ACC112 (cell line): ENCODE measurements at regions not wholly inside any gene's neighbourhood (a gene's known extent, or its start where the extent isn't known, plus 50 kb on each side); places are given as distances from the start of the nearest gene placed in this dataset.

Source experiments
- H2AFZ ChIP-seq: fragments of 200-600 bp; sonication (generic); one replicate; pipeline ENCODE4 v1.6.0; 2017; ENCODE audit warnings: antibody characterized with exemption, low read length; ENCODE audit not compliant: unreplicated experiment
- H3K27ac ChIP-seq: fragments of 200-600 bp; sonication (generic); 2 replicates; pipeline ENCODE4 v1.5.1; 2014; ENCODE audit warnings: low read depth, mild to moderate bottlenecking, antibody characterized with exemption, low read length, moderate library complexity
- H3K27me3 ChIP-seq: fragments of 200-600 bp; sonication (generic); 2 replicates; pipeline ENCODE4 v1.6.1; 2014; ENCODE audit warnings: mild to moderate bottlenecking, antibody characterized with exemption, low read length, moderate library complexity, mixed read lengths; ENCODE audit not compliant: insufficient read depth
- H3K36me3 ChIP-seq: fragments of 200-600 bp; sonication (generic); 2 replicates; pipeline ENCODE4 v1.6.1; 2016; ENCODE audit warnings: mild to moderate bottlenecking, antibody characterized with exemption, low read length, moderate library complexity, mixed read lengths; ENCODE audit not compliant: insufficient read depth
- H3K4me1 ChIP-seq: fragments of 200-600 bp; sonication (generic); one replicate; pipeline ENCODE4 v1.6.1; 2016; ENCODE audit warnings: low read length, mixed read lengths; ENCODE audit not compliant: insufficient read depth, unreplicated experiment, control insufficient read depth
- H3K4me3 ChIP-seq: fragments of 200-600 bp; sonication (generic); 2 replicates; pipeline ENCODE4 v1.5.1; 2014; ENCODE audit warnings: mild to moderate bottlenecking, low read depth, low read length
- H3K79me2 ChIP-seq: fragments of 200-600 bp; sonication (generic); one replicate; pipeline ENCODE4 v1.6.0; 2016; ENCODE audit warnings: low read length; ENCODE audit not compliant: control insufficient read depth, unreplicated experiment, insufficient read depth

GRCh38 chr6:28741363-28741762 lies 182.4 kb downstream of the TRIM27 start:
- H2AFZ ChIP-seq, result no peak overlapping the region
- no peak overlapping the region for H3K4me3 ChIP-seq
- H3K4me1 ChIP-seq, result no peaks in the 10 kb centered on the region
- no peaks in the 10 kb centered on the region for H3K79me2 ChIP-seq
- no peaks in the 10 kb centered on the region for H3K36me3 ChIP-seq
- no peak overlapping the region for H3K27ac ChIP-seq
- H3K27me3 ChIP-seq, result peaks cover 54% of the 10 kb centered on the region

- H3K27me3 ChIP-seq, result peaks cover 45% of the 10 kb centered on the region
These were observed 181.0 kb downstream of the TRIM27 start for GRCh38 chr6:28742668-28743270.

GRCh38 chr6:28743271-28743789 lies 180.5 kb downstream of the TRIM27 start:
- no peaks in the 10 kb centered on the region for H3K79me2 ChIP-seq
- H3K4me1 ChIP-seq, result no peaks in the 10 kb centered on the region
- H3K27me3 ChIP-seq, result peaks cover 39% of the 10 kb centered on the region
- no peak overlapping the region for H2AFZ ChIP-seq
- peak overlapping the region; percentile 67 for H3K4me3 ChIP-seq
- H3K36me3 ChIP-seq, result no peaks in the 10 kb centered on the region
- H3K27ac ChIP-seq, result no peak overlapping the region

More at GRCh38 chr6:28742668-28743270, 181.0 kb downstream of the TRIM27 start:
- Histone ChIP-seq H3K36me3 (no peaks in the 10 kb centered on the region), H3K27ac (no peak overlapping the region), H3K4me1 (no peaks in the 10 kb centered on the region), H3K79me2 (no peaks in the 10 kb centered on the region), H2AFZ (no peak overlapping the region), H3K4me3 (peak overlapping the region; percentile 67)

GRCh38 chr6:28747083-28747630 lies 176.6 kb downstream of the TRIM27 start:
- peak overlapping the region; percentile 76 for H3K4me3 ChIP-seq
- no peaks in the 10 kb centered on the region for H3K4me1 ChIP-seq
- H3K36me3 ChIP-seq, result no peaks in the 10 kb centered on the region
- no peaks in the 10 kb centered on the region for H3K79me2 ChIP-seq
- no peak overlapping the region for H3K27ac ChIP-seq
- H2AFZ ChIP-seq, result no peak overlapping the region
- H3K27me3 ChIP-seq, result peaks cover 43% of the 10 kb centered on the region

GRCh38 chr6:28747631-28748157 lies 176.1 kb downstream of the TRIM27 start:
- peak overlapping the region; percentile 76 for H3K4me3 ChIP-seq
- peaks cover 43% of the 10 kb centered on the region for H3K27me3 ChIP-seq
- no peak overlapping the region for H3K27ac ChIP-seq
- H3K36me3 ChIP-seq, result no peaks in the 10 kb centered on the region
- H2AFZ ChIP-seq, result no peak overlapping the region
- no peaks in the 10 kb centered on the region for H3K79me2 ChIP-seq
- no peaks in the 10 kb centered on the region for H3K4me1 ChIP-seq

- Histone ChIP-seq H3K79me2 (no peaks in the 10 kb centered on the region), H3K27ac (no peak overlapping the region), H2AFZ (no peak overlapping the region), H3K4me3 (no peak overlapping the region), H3K4me1 (no peaks in the 10 kb centered on the region), H3K27me3 (peaks cover 43% of the 10 kb centered on the region), H3K36me3 (no peaks in the 10 kb centered on the region)
These were observed 175.6 kb downstream of the TRIM27 start for GRCh38 chr6:28748192-28748591.

GRCh38 chr6:28750926-28751458 lies 172.8 kb downstream of the TRIM27 start:
- Histone ChIP-seq H3K36me3 (no peaks in the 10 kb centered on the region), H2AFZ (no peak overlapping the region), H3K4me1 (no peaks in the 10 kb centered on the region), H3K79me2 (no peaks in the 10 kb centered on the region), H3K4me3 (no peak overlapping the region), H3K27ac (no peak overlapping the region), H3K27me3 (peaks cover 19% of the 10 kb centered on the region)

- Histone ChIP-seq H3K4me3 (no peak overlapping the region), H2AFZ (no peak overlapping the region)
These were observed 172.3 kb downstream of the TRIM27 start for GRCh38 chr6:28751514-28751913.

GRCh38 chr6:28751963-28752350 lies 171.8 kb downstream of the TRIM27 start:
- Histone ChIP-seq H3K27me3 (peaks cover 12% of the 10 kb centered on the region), H3K4me3 (no peak overlapping the region), H3K79me2 (no peaks in the 10 kb centered on the region), H3K27ac (no peak overlapping the region), H3K36me3 (no peaks in the 10 kb centered on the region), H3K4me1 (no peaks in the 10 kb centered on the region), H2AFZ (no peak overlapping the region)

More at GRCh38 chr6:28751514-28751913, 172.3 kb downstream of the TRIM27 start:
- Histone ChIP-seq H3K27ac (no peak overlapping the region), H3K4me1 (no peaks in the 10 kb centered on the region), H3K79me2 (no peaks in the 10 kb centered on the region), H3K27me3 (peaks cover 14% of the 10 kb centered on the region), H3K36me3 (no peaks in the 10 kb centered on the region)

GRCh38 chr6:28757429-28758045 lies 166.2 kb downstream of the TRIM27 start:
- peak overlapping the region; percentile 67 for H3K4me3 ChIP-seq

More at GRCh38 chr6:28757429-28758045, 166.2 kb downstream of the TRIM27 start:
- Histone ChIP-seq H3K27me3 (peaks cover 21% of the 10 kb centered on the region), H3K79me2 (no peaks in the 10 kb centered on the region), H3K36me3 (no peaks in the 10 kb centered on the region), H2AFZ (peak overlapping the region; percentile 61), H3K4me1 (no peaks in the 10 kb centered on the region), H3K27ac (peak overlapping the region; percentile 30; the same call in 1 of the 2 replicates)
